Glutamatergic neuron (in vitro differentiated cells): ENCODE measurements at regions not wholly inside any gene's neighbourhood (a gene's known extent, or its start where the extent isn't known, plus 50 kb on each side); places are given as distances from the start of the nearest gene placed in this dataset.

ENCODE experiments used
- DNase-seq: peaks from one replicate; pipeline ENCODE4 v3.0.0; 2022
- H3K27ac Mint-ChIP-seq: one replicate; pipeline ENCODE4 v1.8.0; 2020; ENCODE audit warnings: mild to moderate bottlenecking, mixed read lengths, inconsistent platforms; ENCODE audit not compliant: unreplicated experiment
- H3K27me3 Mint-ChIP-seq: one replicate; pipeline ENCODE4 v1.8.0; 2020; ENCODE audit warnings: mild to moderate bottlenecking, moderate library complexity, mixed read lengths, inconsistent platforms; ENCODE audit not compliant: unreplicated experiment
- H3K36me3 Mint-ChIP-seq: one replicate; pipeline ENCODE4 v1.8.0; 2020; ENCODE audit warnings: mild to moderate bottlenecking, mixed read lengths, inconsistent platforms; ENCODE audit not compliant: unreplicated experiment
- H3K4me1 Mint-ChIP-seq: one replicate; pipeline ENCODE4 v1.8.0; 2020; ENCODE audit warnings: mild to moderate bottlenecking, low read depth, mixed read lengths, inconsistent platforms; ENCODE audit not compliant: unreplicated experiment
- H3K4me3 Mint-ChIP-seq: one replicate; pipeline ENCODE4 v1.8.0; 2020; ENCODE audit warnings: mild to moderate bottlenecking, mixed read lengths, inconsistent platforms; ENCODE audit not compliant: unreplicated experiment
- H3K9me3 Mint-ChIP-seq: one replicate; pipeline ENCODE4 v1.8.0; 2020; ENCODE audit warnings: mild to moderate bottlenecking, moderate library complexity, mixed read lengths, inconsistent platforms; ENCODE audit not compliant: unreplicated experiment
- CTCF ChIP-seq: fragments of 200-600 bp; sonication (generic); IDR thresholded peaks from one replicate; pipeline ENCODE4 v1.5.0; 2021; ENCODE audit not compliant: partially characterized antibody, unreplicated experiment

- DNase-seq: no peak
- Mint-ChIP-seq H3K9me3 (peaks cover 4% of the 10 kb centered on the region), H3K27ac (no peak overlapping the region), H3K36me3 (no peaks in the 10 kb centered on the region), H3K4me1 (no peaks in the 10 kb centered on the region), H3K4me3 (no peak overlapping the region), H3K27me3 (peaks cover 4% of the 10 kb centered on the region)
- TF ChIP-seq CTCF: no peak
Observed at GRCh38 chr9:134234687-134235359, 70.5 kb upstream of the RNU6ATAC start.

- Mint-ChIP-seq H3K9me3 (peaks cover 4% of the 10 kb centered on the region), H3K4me1 (peaks cover 3% of the 10 kb centered on the region), H3K27ac (no peak overlapping the region), H3K27me3 (peaks cover 4% of the 10 kb centered on the region), H3K36me3 (no peaks in the 10 kb centered on the region), H3K4me3 (no peak overlapping the region)
- no peak for TF ChIP-seq CTCF
- no peak for DNase-seq
Observed at GRCh38 chr9:134235366-134235765, 71.0 kb upstream of the RNU6ATAC start.

- Mint-ChIP-seq H3K27me3 (peaks cover 4% of the 10 kb centered on the region), H3K9me3 (peaks cover 4% of the 10 kb centered on the region), H3K36me3 (no peaks in the 10 kb centered on the region), H3K27ac (no peak overlapping the region), H3K4me3 (no peak overlapping the region), H3K4me1 (peaks cover 6% of the 10 kb centered on the region)
- DNase-seq: no peak
- no peak for TF ChIP-seq CTCF
Observed at GRCh38 chr9:134236001-134236421, 71.6 kb upstream of the RNU6ATAC start.

- Mint-ChIP-seq H3K4me3 (no peak overlapping the region), H3K27ac (no peak overlapping the region)
Observed at GRCh38 chr9:134236935-134237629, 72.7 kb upstream of the RNU6ATAC start.

More at GRCh38 chr9:134236935-134237629, 72.7 kb upstream of the RNU6ATAC start:
- DNase-seq: no peak
- Mint-ChIP-seq H3K36me3 (no peaks in the 10 kb centered on the region), H3K27me3 (peaks cover 6% of the 10 kb centered on the region), H3K9me3 (peaks cover 4% of the 10 kb centered on the region), H3K4me1 (peaks cover 6% of the 10 kb centered on the region)
- TF ChIP-seq CTCF: no peak
